ENCODE measurements at regions not wholly inside any gene's neighbourhood (a gene's known extent, or its start where the extent isn't known, plus 50 kb on each side); places are given as distances from the start of the nearest gene placed in this dataset.

DNA sequence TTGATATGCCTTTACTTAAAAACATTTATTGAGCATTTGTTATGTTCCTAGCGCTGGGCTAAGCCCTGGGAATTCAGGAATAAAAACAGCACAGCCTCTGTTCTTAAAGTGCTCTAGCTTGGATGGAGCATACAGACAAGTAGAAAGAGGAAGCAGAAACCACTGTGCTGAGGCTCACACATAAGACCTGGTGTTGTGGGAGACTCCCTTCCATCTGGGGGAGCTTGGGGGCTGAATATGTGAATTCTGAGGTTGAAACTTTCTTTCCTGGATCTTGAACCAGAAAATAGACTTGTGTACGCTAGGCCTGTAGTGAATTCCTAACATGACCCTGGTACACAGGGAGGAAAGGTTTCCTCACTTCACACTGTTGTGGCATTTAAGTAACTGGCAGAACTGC lies 209.9 kb downstream of the ZNF326 start:
- DNase-seq (ENCODE audit: insufficient read length, low spot score) (no peak), FAIRE-seq (no peak)
- no peak for TF ChIP-seq CTCF (IDR thresholded peaks at IDR 0.05; ENCODE audit: insufficient read depth, missing control alignments)

- no peak for FAIRE-seq
- no peak for DNase-seq (ENCODE audit: insufficient read length, low spot score)
- no peak for TF ChIP-seq CTCF (IDR thresholded peaks at IDR 0.05; ENCODE audit: insufficient read depth, missing control alignments)
These were observed 209.2 kb downstream of the ZNF326 start for GRCh38 chr1:90204023-90204590.

DNA sequence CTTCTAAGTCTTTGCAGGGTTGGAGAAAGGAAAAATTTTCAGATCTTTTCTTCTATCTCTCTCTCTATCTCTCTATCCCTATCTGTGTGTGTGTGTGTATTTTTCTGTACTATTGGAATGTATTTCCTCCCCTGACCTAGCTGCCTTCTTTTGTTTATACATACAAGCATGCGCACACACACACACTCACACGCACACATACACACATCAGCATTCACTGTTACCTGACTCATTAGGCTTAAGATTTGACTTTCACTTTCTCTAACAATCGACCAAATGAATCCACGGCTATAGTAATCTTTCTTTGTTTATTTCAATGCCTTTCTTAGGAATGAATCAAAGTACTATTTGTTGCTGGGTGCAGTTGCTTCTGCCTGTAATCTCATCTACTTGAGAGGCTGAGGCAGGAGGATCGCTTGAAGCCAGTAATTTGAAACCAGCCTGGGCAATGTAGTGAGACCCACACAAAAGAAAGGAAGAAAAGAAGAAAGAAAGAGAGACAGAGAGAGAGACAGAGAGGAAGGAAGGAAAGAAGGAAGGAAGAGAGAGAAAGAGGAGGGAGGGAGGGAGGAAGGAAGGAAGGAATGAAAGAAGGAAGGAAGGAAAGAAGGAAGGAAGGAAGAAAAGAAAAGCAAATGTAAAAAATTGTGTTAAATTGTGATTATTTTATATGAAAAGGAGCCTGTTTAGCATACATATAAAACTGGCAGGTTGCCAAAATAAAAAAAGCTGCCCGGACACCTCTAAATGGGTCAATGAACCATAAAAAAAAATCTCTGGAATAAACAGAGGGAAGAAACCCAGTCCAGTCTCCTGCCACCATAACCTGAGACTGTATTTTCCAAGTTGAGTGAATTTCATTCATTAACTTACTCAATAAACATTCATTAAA lies 206.8 kb downstream of the ZNF326 start:
- DNase-seq (ENCODE audit: insufficient read length, low spot score): no peak

DNA sequence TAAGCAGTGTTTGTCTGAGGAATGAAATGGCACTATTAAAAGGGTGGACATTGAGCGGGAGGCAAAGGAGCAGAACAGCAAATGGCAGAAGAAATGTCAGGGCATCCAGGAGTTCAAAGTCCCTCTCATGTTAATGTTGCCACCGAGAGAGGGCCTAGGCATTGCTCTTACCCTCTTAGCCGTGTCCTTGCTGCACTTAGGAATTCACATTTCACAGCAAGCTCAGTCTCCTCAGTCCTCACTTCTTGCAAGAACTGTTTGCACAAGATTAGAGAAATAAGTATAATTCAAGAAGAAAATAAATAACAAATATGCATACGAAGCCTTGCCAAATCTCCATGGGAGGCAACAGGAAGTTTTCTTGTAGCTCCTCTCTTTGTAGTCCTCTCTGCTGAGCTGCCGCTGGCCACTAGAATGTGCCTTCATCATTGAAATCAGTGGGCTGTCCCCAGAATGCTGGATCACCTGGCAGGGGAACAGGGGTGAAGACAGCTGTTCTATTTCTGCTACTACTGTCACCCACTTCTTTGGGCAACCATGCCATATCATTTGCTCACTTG lies 205.8 kb downstream of the ZNF326 start:
- no peak for FAIRE-seq
- DNase-seq (ENCODE audit: insufficient read length, low spot score): no peak
- no peak for TF ChIP-seq CTCF (IDR thresholded peaks at IDR 0.05; ENCODE audit: insufficient read depth, missing control alignments)

More for the DNA sequence above, 206.8 kb downstream of the ZNF326 start:
- no peak for FAIRE-seq
- no peak for TF ChIP-seq CTCF (IDR thresholded peaks at IDR 0.05; ENCODE audit: insufficient read depth, missing control alignments)

- DNase-seq (ENCODE audit: insufficient read length, low spot score) (no peak), FAIRE-seq (no peak)
- TF ChIP-seq CTCF (IDR thresholded peaks at IDR 0.05; ENCODE audit: insufficient read depth, missing control alignments): no peak
These were observed 203.9 kb downstream of the ZNF326 start for GRCh38 chr1:90198616-90199332.

DNA sequence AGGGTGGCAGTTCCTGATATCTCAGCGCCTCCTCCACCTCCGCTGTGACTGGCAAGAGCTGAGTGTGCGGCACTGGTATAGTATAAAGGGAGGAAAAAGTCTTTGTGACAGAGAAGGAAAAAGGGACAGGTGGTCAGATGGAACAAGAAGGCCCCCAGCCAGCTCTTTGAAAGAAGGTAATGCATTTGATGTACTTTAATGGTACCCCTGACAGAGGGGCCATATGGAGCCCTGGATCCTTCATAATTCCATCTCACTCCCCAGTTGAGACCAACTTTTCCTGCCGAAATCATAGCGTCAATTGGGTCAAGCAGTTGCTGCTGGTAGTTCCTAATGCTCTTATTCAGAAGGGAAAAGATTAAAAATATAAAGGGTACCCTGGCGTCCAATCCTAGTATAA lies 198.2 kb downstream of the ZNF326 start:
- no peak for TF ChIP-seq CTCF (IDR thresholded peaks at IDR 0.05; ENCODE audit: insufficient read depth, missing control alignments)
- FAIRE-seq (no peak), DNase-seq (ENCODE audit: insufficient read length, low spot score) (no peak)
